Ascending aorta (tissue), 2 donors: ENCODE measurements at regions not wholly inside any gene's neighbourhood (a gene's known extent, or its start where the extent isn't known, plus 50 kb on each side); places are given as distances from the start of the nearest gene placed in this dataset.

Source experiments
- DNase-seq, 2 donors: peaks; one replicate each; pipeline ENCODE4 v3.0.0-alpha.2; 2019; ENCODE audit warnings: low spot score in 2 of 2
- H3K27ac ChIP-seq, 2 donors: fragments of 200-600 bp; sonication (generic); one replicate each; pipeline ENCODE4 v1.5.1; 2016 to 2017; ENCODE audit warnings: mild to moderate bottlenecking in 1 of 2
- H3K27me3 ChIP-seq: fragments of 200-600 bp; sonication (generic); one replicate; pipeline ENCODE4 v1.5.1; 2017
- H3K36me3 ChIP-seq, 2 donors: fragments of 200-600 bp; sonication (generic); one replicate each; pipeline ENCODE4 v1.5.1; 2016
- H3K4me1 ChIP-seq, 2 donors: fragments of 200-600 bp; sonication (generic); one replicate each; pipeline ENCODE4 v1.5.1; 2016 to 2017; ENCODE audit warnings: mild to moderate bottlenecking in 1 of 2
- H3K4me3 ChIP-seq, 2 donors: fragments of 200-600 bp; sonication (generic); one replicate each; pipeline ENCODE4 v1.5.1; 2016 to 2017; ENCODE audit warnings: mild to moderate bottlenecking in 1 of 2
- H3K9me3 ChIP-seq, 2 donors: fragments of 200-600 bp; sonication (generic); one replicate each; pipeline ENCODE4 v1.5.1; 2016
- intact Hi-C: fragments of 100-400 bp; cut with DNase I; formaldehyde crosslinking; loops from one replicate; pipeline ENCODE4 v1.15.1; 2023
- TF ChIP-seq, protein P1 (sequence below), 3 experiments: fragments of 200-600 bp in 2 of 3; fragments of 450-650 bp in 1 of 3; sonication (generic) in 2 of 3; IDR thresholded peaks; one replicate each; pipeline ENCODE4 v1.5.1; 2016 to 2019; ENCODE audit warnings: antibody characterized with exemption in 3 of 3, mild to moderate bottlenecking in 1 of 3, moderate library complexity in 1 of 3

DNA sequence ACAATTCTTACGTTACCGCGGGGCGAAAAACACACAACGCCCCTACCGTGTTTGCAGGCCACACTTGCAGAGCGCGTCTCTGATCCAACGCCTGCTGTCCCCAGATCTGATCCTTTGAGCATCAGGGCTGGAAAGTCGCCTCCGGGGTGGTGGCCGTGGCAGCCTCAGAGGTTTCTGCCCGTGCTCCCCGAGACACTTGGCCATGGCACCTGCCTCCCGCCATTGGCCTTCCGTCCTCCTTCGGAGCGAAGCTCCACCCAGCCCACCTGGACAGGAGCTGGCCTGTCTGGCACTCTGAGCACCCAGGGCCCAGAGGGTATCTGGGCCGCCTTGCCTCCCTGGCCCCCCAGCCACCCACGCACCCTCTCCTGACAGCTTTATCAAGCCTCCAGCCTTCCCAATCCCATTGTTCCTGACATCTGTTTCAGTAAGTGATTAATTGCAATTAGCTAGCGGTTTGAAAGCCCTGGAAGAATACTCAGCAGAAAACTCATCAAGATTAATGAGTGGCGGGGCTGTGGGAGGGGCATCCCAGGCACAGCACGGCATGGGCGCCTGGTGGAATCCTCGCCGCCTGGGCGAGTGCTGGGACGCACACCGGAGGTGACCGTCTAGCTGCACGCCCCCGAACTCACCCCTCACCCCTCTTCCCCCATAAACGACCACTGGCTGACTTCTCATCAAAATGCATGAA, 181.5 kb upstream of the GSE1 start:
- H3K9me3 ChIP-seq, result no peaks in the 10 kb centered on the region
- H3K27ac ChIP-seq, result no peak overlapping the region
- peaks cover 2 to 10% of the 10 kb centered on the region in 2 donors for H3K4me1 ChIP-seq
- no peak for DNase-seq
- intact Hi-C loops, result no loop called here
- H3K36me3 ChIP-seq, result no peaks in the 10 kb centered on the region
- H3K4me3 ChIP-seq, result no peak overlapping the region
- H3K27me3 ChIP-seq, result no peaks in the 10 kb centered on the region
- TF ChIP-seq, protein P1, sequence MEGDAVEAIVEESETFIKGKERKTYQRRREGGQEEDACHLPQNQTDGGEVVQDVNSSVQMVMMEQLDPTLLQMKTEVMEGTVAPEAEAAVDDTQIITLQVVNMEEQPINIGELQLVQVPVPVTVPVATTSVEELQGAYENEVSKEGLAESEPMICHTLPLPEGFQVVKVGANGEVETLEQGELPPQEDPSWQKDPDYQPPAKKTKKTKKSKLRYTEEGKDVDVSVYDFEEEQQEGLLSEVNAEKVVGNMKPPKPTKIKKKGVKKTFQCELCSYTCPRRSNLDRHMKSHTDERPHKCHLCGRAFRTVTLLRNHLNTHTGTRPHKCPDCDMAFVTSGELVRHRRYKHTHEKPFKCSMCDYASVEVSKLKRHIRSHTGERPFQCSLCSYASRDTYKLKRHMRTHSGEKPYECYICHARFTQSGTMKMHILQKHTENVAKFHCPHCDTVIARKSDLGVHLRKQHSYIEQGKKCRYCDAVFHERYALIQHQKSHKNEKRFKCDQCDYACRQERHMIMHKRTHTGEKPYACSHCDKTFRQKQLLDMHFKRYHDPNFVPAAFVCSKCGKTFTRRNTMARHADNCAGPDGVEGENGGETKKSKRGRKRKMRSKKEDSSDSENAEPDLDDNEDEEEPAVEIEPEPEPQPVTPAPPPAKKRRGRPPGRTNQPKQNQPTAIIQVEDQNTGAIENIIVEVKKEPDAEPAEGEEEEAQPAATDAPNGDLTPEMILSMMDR (IDR thresholded peaks at IDR 0.05), result no peak

DNA sequence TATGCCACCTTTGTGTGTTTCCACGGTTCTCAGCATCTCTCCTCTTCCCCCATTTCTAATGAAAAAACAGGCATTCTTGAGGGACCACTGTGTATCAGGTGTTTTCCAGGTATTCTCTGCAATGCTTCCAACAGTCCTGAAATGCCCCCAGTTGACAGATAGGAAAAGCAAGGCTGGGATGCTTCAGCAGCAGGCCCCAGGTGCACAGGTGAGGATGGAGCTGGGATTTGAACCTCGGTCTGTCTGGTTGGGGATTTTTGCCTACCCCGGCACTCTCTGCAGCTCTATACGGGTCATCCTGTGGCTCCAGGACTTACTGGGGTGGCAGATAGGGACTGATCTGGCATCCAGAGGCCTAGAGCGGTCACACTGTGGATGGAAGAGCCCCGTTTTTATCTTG, 180.5 kb upstream of the GSE1 start:
- no peak overlapping the region for H3K27ac ChIP-seq
- TF ChIP-seq, protein P1 (IDR thresholded peaks at IDR 0.05), result no peak
- H3K27me3 ChIP-seq, result no peaks in the 10 kb centered on the region
- H3K4me3 ChIP-seq, result no peak overlapping the region
- no peak for DNase-seq
- H3K36me3 ChIP-seq, result no peaks in the 10 kb centered on the region
- intact Hi-C loops, result no loop called here
- H3K4me1 ChIP-seq, result peaks cover 9 to 20% of the 10 kb centered on the region in 2 donors
- H3K9me3 ChIP-seq, result no peaks in the 10 kb centered on the region

DNA sequence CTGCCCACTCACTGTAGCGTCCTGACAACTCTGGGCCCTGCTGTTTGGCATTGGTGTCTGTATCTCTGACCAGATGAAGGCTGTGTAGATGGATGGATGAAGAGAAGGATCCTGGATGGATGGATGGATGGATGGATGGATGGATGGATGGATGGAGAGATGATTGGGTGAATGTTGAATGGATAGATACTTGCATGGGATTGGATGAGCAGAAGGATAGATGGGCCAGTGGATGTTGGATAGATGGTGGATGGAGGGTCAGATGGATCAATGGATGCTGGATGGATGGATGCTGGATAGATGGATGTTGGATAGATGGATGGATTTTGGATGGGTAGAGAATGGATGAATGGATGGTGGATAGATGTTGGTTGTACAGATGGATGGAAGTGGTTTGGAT, 179.6 kb upstream of the GSE1 start:
- H3K4me3 ChIP-seq, result no peak overlapping the region
- no peaks in the 10 kb centered on the region for H3K27me3 ChIP-seq
- H3K9me3 ChIP-seq, result no peaks in the 10 kb centered on the region
- intact Hi-C loops, result no loop called here
- peaks cover 9 to 20% of the 10 kb centered on the region in 2 donors for H3K4me1 ChIP-seq
- TF ChIP-seq, protein P1 (IDR thresholded peaks at IDR 0.05), result no peak
- H3K27ac ChIP-seq, result no peak overlapping the region
- H3K36me3 ChIP-seq, result peaks cover 0 to under 1% of the 10 kb centered on the region in 2 donors
- no peak for DNase-seq

DNA sequence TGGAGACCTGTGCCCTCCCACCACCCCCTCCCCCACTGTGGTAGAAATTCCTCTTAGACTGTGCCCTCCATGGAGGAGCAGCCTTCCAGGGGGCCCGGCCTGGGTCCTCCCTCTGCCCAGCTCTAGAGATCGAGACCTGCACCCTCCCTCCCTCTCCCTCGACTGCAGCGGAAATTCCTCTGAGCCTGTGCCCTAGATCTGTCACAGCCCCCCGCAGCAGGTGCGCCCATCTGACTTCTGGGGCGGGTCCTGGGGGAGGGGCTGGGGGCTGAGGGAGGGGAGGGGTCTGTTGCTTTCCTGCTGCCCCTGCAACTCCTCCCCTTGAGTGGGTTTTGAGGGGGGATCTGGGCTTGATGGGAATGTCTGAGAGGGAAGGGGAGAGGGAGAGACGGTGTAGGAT, 177.8 kb upstream of the GSE1 start:
- TF ChIP-seq, protein P1 (IDR thresholded peaks at IDR 0.05), result no peak
- no peaks in the 10 kb centered on the region for H3K27me3 ChIP-seq
- H3K4me3 ChIP-seq, result no peak overlapping the region
- no peak overlapping the region for H3K27ac ChIP-seq
- H3K4me1 ChIP-seq, result peaks cover 9 to 20% of the 10 kb centered on the region in 2 donors
- no peaks in the 10 kb centered on the region for H3K9me3 ChIP-seq
- H3K36me3 ChIP-seq, result peaks cover 0 to 4% of the 10 kb centered on the region in 2 donors
- DNase-seq, result no peak
- intact Hi-C loops, result no loop called here

DNA sequence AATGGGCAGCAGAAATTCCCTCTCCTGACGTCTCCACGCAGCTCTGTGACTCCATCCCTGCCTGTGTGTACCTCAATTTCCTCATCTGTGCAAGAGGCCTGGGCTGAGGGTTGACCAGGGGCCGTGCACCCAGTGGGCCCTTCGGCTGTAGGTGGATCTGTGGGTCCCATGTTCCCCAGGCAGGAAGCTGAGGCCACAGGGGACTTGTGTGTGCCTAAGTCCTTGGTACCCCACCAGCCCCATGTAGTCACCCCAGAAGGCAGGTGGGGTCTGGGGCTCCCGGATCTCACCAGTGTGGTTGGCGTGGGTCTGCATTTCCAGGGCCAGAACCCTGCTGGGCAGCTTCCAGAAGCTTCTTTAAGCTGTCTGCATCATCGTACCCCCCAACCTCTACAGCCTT, 177.4 kb upstream of the GSE1 start:
- peak overlapping the region; percentile 71 to 86 for H3K27ac ChIP-seq

More for the DNA sequence above, 177.4 kb upstream of the GSE1 start:
- DNase-seq, result no peak
- no peak overlapping the region for H3K4me3 ChIP-seq
- peaks cover 0 to 4% of the 10 kb centered on the region in 2 donors for H3K36me3 ChIP-seq
- H3K27me3 ChIP-seq, result no peaks in the 10 kb centered on the region
- intact Hi-C loops, result no loop called here
- TF ChIP-seq, protein P1 (IDR thresholded peaks at IDR 0.05), result no peak
- H3K9me3 ChIP-seq, result no peaks in the 10 kb centered on the region
- H3K4me1 ChIP-seq, result peaks cover 9 to 20% of the 10 kb centered on the region in 2 donors
